ENCODE measurements at regions not wholly inside any gene's neighbourhood (a gene's known extent, or its start where the extent isn't known, plus 50 kb on each side); places are given as distances from the start of the nearest gene placed in this dataset.

- no peaks in the 10 kb centered on the region for H3K79me2 ChIP-seq (ENCODE audit: insufficient read depth, low read length)
- WGBS (ENCODE audit: insufficient coverage): 81% methylated on average over 2 of the region's 4 CpGs
- no peak overlapping the region for H3K27ac Mint-ChIP-seq
- no peak for DNase-seq
- peaks cover 0 to 7% (median 0%) of the 10 kb centered on the region in 7 donors for H3K9me3 Mint-ChIP-seq
- no peaks in the 10 kb centered on the region for H3K36me3 ChIP-seq (replicated peaks in 1 of 2; ENCODE audit: control insufficient read depth in 1 of 2, insufficient read depth in 2 of 2, low read length in 2 of 2)
- H3K27ac ChIP-seq (ENCODE audit: low read depth in 1 of 2, low read length in 2 of 2): no peak overlapping the region
- no peak overlapping the region for H3K4me3 Mint-ChIP-seq
- H3K4me3 ChIP-seq (replicated peaks in 1 of 3; ENCODE audit: low read depth in 2 of 3, low read length in 3 of 3): no peak overlapping the region
- H3K4me1 Mint-ChIP-seq: peaks cover 4% of the 10 kb centered on the region
- H3K9ac ChIP-seq (ENCODE audit: insufficient read depth, low read length, poor library complexity, severe bottlenecking): no peak overlapping the region
- H4K20me1 ChIP-seq (ENCODE audit: insufficient read depth, low read length): no peaks in the 10 kb centered on the region
- no peak overlapping the region for H3K4me2 ChIP-seq (replicated peaks; ENCODE audit: extremely low read depth, low read length, poor library complexity, severe bottlenecking)
- TF ChIP-seq, protein P1, sequence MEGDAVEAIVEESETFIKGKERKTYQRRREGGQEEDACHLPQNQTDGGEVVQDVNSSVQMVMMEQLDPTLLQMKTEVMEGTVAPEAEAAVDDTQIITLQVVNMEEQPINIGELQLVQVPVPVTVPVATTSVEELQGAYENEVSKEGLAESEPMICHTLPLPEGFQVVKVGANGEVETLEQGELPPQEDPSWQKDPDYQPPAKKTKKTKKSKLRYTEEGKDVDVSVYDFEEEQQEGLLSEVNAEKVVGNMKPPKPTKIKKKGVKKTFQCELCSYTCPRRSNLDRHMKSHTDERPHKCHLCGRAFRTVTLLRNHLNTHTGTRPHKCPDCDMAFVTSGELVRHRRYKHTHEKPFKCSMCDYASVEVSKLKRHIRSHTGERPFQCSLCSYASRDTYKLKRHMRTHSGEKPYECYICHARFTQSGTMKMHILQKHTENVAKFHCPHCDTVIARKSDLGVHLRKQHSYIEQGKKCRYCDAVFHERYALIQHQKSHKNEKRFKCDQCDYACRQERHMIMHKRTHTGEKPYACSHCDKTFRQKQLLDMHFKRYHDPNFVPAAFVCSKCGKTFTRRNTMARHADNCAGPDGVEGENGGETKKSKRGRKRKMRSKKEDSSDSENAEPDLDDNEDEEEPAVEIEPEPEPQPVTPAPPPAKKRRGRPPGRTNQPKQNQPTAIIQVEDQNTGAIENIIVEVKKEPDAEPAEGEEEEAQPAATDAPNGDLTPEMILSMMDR (IDR thresholded peaks at IDR 0.05): no peak
- H2AFZ ChIP-seq (ENCODE audit: insufficient read depth, low read depth, low read length, poor library complexity, severe bottlenecking): peak overlapping the region; percentile 10
- no peaks in the 10 kb centered on the region for H3K36me3 Mint-ChIP-seq
- intact Hi-C loops (cut with micrococcal nuclease): no loop called here
- peaks cover 0 to 2% of the 10 kb centered on the region in 2 donors for H3K9me3 ChIP-seq (replicated peaks in 1 of 2; ENCODE audit: control insufficient read depth in 1 of 2, insufficient read depth in 1 of 2, low read length in 2 of 2)
- H3K27me3 ChIP-seq (ENCODE audit: control insufficient read depth in 2 of 2, insufficient read depth in 2 of 2, low read length in 2 of 2): no peaks in the 10 kb centered on the region
- no peaks in the 10 kb centered on the region for H3K4me1 ChIP-seq (ENCODE audit: control insufficient read depth in 1 of 2, insufficient read depth in 2 of 2, low read length in 2 of 2)
- H3K27me3 Mint-ChIP-seq (ENCODE audit: low read depth in 3 of 3): peaks cover 0 to 3% (median 1%) of the 10 kb centered on the region in 3 donors
Observed at GRCh38 chr9:107653263-107653821, 163.8 kb upstream of the KLF4 start.

DNA sequence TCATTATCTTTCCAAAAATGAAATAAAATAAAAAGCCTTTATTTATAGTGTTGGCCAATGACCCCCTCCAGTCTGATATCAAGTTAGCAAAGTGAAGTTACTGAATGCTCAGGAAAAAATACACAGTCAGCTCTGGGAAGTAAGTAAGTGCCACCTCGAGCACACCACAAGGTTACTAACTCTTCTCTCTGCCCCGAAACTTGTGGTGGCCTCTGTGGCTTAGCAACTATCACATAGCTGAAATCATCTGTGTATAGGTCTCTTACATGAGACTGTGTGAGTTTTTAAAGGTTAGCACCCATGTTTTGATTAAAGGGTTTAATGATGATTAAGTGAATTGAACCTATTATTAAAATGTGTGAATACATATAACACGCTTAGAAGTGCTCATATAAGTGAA is 161.4 kb upstream of the KLF4 start:
- no peaks in the 10 kb centered on the region for H3K36me3 ChIP-seq (replicated peaks in 1 of 2; ENCODE audit: control insufficient read depth in 1 of 2, insufficient read depth in 2 of 2, low read length in 2 of 2)
- no peak overlapping the region for H3K9ac ChIP-seq (ENCODE audit: insufficient read depth, low read length, poor library complexity, severe bottlenecking)
- TF ChIP-seq, protein P1 (IDR thresholded peaks at IDR 0.05): no peak
- no peaks in the 10 kb centered on the region for H3K9me3 ChIP-seq (replicated peaks in 1 of 2; ENCODE audit: control insufficient read depth in 1 of 2, insufficient read depth in 1 of 2, low read length in 2 of 2)
- no peak overlapping the region for H3K4me3 ChIP-seq (replicated peaks in 1 of 3; ENCODE audit: low read depth in 2 of 3, low read length in 3 of 3)
- intact Hi-C loops (cut with micrococcal nuclease): no loop called here
- H3K4me2 ChIP-seq (replicated peaks; ENCODE audit: extremely low read depth, low read length, poor library complexity, severe bottlenecking): no peak overlapping the region
- no peaks in the 10 kb centered on the region for H3K36me3 Mint-ChIP-seq
- peaks cover 0 to 4% (median 1%) of the 10 kb centered on the region in 3 donors for H3K27me3 Mint-ChIP-seq (ENCODE audit: low read depth in 3 of 3)
- H4K20me1 ChIP-seq (ENCODE audit: insufficient read depth, low read length): no peaks in the 10 kb centered on the region
- no peak overlapping the region for H2AFZ ChIP-seq (ENCODE audit: insufficient read depth, low read depth, low read length, poor library complexity, severe bottlenecking)
- H3K27ac ChIP-seq (ENCODE audit: low read depth in 1 of 2, low read length in 2 of 2): no peak overlapping the region
- no peak overlapping the region for H3K4me3 Mint-ChIP-seq
- peaks cover 0 to 2% (median 0%) of the 10 kb centered on the region in 7 donors for H3K9me3 Mint-ChIP-seq
- H3K27me3 ChIP-seq (ENCODE audit: control insufficient read depth in 2 of 2, insufficient read depth in 2 of 2, low read length in 2 of 2): no peaks in the 10 kb centered on the region
- no CpG with 5 or more reads among the region's 3 CpGs for WGBS (ENCODE audit: insufficient coverage)
- DNase-seq: no peak
- H3K4me1 Mint-ChIP-seq: peaks cover 6% of the 10 kb centered on the region
- peaks cover 4 to 5% of the 10 kb centered on the region in 2 donors for H3K4me1 ChIP-seq (ENCODE audit: control insufficient read depth in 1 of 2, insufficient read depth in 2 of 2, low read length in 2 of 2)
- H3K79me2 ChIP-seq (ENCODE audit: insufficient read depth, low read length): no peaks in the 10 kb centered on the region
- no peak overlapping the region for H3K27ac Mint-ChIP-seq

All from CD14-positive monocyte (primary cell).